ENCODE measurements at regions not wholly inside any gene's neighbourhood (a gene's known extent, or its start where the extent isn't known, plus 50 kb on each side); places are given as distances from the start of the nearest gene placed in this dataset.
A peak's percentile ranks its signal among the peaks of the same experiment; 100 is the strongest.

DNA sequence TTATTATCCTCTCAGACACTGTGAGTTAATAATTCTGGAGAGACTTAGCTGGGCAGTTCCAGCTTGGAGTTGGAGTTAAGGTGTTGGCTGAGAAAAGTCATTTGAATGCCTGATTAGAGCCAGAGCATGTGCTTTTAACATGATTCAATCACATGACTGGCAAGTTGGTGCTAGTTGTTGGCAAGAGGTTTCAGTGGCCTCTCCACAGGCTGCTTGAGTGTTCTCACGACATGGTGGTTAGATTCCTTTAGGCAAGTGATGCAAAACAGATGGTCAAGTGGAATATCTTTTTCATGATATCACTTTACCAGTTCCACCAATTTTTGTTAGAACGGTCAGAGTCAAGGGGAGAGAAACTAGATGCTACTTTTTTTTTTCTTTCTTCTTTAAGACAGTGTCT lies 262.7 kb upstream of the FN1 start (continued):
- TF ChIP-seq MEF2A (IDR thresholded peaks at IDR 0.05; ENCODE audit: borderline replicate concordance, low read depth): no peak
- no peak for TF ChIP-seq NRF1 (IDR thresholded peaks at IDR 0.05; ENCODE audit: low read depth, low read length)
- TF ChIP-seq, protein P1, sequence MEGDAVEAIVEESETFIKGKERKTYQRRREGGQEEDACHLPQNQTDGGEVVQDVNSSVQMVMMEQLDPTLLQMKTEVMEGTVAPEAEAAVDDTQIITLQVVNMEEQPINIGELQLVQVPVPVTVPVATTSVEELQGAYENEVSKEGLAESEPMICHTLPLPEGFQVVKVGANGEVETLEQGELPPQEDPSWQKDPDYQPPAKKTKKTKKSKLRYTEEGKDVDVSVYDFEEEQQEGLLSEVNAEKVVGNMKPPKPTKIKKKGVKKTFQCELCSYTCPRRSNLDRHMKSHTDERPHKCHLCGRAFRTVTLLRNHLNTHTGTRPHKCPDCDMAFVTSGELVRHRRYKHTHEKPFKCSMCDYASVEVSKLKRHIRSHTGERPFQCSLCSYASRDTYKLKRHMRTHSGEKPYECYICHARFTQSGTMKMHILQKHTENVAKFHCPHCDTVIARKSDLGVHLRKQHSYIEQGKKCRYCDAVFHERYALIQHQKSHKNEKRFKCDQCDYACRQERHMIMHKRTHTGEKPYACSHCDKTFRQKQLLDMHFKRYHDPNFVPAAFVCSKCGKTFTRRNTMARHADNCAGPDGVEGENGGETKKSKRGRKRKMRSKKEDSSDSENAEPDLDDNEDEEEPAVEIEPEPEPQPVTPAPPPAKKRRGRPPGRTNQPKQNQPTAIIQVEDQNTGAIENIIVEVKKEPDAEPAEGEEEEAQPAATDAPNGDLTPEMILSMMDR (IDR thresholded peaks at IDR 0.05): no peak
- TF ChIP-seq RFX5 (IDR thresholded peaks at IDR 0.05; ENCODE audit: low read length): no peak
- no peak for TF ChIP-seq FOXJ3 (CRISPR knock-in tag; IDR thresholded peaks at IDR 0.05)
- TF ChIP-seq, protein P2, sequence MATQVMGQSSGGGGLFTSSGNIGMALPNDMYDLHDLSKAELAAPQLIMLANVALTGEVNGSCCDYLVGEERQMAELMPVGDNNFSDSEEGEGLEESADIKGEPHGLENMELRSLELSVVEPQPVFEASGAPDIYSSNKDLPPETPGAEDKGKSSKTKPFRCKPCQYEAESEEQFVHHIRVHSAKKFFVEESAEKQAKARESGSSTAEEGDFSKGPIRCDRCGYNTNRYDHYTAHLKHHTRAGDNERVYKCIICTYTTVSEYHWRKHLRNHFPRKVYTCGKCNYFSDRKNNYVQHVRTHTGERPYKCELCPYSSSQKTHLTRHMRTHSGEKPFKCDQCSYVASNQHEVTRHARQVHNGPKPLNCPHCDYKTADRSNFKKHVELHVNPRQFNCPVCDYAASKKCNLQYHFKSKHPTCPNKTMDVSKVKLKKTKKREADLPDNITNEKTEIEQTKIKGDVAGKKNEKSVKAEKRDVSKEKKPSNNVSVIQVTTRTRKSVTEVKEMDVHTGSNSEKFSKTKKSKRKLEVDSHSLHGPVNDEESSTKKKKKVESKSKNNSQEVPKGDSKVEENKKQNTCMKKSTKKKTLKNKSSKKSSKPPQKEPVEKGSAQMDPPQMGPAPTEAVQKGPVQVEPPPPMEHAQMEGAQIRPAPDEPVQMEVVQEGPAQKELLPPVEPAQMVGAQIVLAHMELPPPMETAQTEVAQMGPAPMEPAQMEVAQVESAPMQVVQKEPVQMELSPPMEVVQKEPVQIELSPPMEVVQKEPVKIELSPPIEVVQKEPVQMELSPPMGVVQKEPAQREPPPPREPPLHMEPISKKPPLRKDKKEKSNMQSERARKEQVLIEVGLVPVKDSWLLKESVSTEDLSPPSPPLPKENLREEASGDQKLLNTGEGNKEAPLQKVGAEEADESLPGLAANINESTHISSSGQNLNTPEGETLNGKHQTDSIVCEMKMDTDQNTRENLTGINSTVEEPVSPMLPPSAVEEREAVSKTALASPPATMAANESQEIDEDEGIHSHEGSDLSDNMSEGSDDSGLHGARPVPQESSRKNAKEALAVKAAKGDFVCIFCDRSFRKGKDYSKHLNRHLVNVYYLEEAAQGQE (IDR thresholded peaks at IDR 0.05; ENCODE audit: low read depth, low read length): no peak
- TF ChIP-seq JUND (IDR thresholded peaks at IDR 0.05): peak; percentile 56
- TF ChIP-seq, protein P3, sequence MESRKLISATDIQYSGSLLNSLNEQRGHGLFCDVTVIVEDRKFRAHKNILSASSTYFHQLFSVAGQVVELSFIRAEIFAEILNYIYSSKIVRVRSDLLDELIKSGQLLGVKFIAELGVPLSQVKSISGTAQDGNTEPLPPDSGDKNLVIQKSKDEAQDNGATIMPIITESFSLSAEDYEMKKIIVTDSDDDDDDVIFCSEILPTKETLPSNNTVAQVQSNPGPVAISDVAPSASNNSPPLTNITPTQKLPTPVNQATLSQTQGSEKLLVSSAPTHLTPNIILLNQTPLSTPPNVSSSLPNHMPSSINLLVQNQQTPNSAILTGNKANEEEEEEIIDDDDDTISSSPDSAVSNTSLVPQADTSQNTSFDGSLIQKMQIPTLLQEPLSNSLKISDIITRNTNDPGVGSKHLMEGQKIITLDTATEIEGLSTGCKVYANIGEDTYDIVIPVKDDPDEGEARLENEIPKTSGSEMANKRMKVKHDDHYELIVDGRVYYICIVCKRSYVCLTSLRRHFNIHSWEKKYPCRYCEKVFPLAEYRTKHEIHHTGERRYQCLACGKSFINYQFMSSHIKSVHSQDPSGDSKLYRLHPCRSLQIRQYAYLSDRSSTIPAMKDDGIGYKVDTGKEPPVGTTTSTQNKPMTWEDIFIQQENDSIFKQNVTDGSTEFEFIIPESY (IDR thresholded peaks at IDR 0.05; ENCODE audit: borderline replicate concordance, low read depth): no peak
- no peak for TF ChIP-seq RCOR1 (IDR thresholded peaks at IDR 0.05; ENCODE audit: low read length)
- no peak for TF ChIP-seq YY1 (IDR thresholded peaks at IDR 0.05; ENCODE audit: low read depth)
- no peak for TF ChIP-seq MXI1 (IDR thresholded peaks at IDR 0.05; ENCODE audit: low read depth, low read length)
- no peak for TF ChIP-seq EZH2phosphoT487 (IDR thresholded peaks at IDR 0.05; ENCODE audit: borderline replicate concordance, low read depth)
- no peak for TF ChIP-seq RAD21 (IDR thresholded peaks at IDR 0.05; ENCODE audit: low read length)
- TF ChIP-seq, protein P4, sequence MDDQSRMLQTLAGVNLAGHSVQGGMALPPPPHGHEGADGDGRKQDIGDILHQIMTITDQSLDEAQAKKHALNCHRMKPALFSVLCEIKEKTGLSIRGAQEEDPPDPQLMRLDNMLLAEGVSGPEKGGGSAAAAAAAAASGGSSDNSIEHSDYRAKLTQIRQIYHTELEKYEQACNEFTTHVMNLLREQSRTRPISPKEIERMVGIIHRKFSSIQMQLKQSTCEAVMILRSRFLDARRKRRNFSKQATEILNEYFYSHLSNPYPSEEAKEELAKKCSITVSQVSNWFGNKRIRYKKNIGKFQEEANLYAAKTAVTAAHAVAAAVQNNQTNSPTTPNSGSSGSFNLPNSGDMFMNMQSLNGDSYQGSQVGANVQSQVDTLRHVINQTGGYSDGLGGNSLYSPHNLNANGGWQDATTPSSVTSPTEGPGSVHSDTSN (IDR thresholded peaks at IDR 0.05): peak; percentile 71

Measured in SK-N-SH (cell line).